SKM-1 treated with dmso at 0.1 percent for 144 hours (cell line): ENCODE measurements at regions not wholly inside any gene's neighbourhood (a gene's known extent, or its start where the extent isn't known, plus 50 kb on each side); places are given as distances from the start of the nearest gene placed in this dataset.
A peak's percentile ranks its signal among the peaks of the same experiment; 100 is the strongest.
"Not testable (repeated sequence)": the region's sequence is repeated elsewhere in the genome, so short reads cannot be mapped to it uniquely, and the experiment has no call there.

ENCODE experiments used
- DNase-seq: peaks from one replicate; lab custom pipeline; 2025; ENCODE audit not compliant: unreplicated experiment; lab: John Stamatoyannopoulos, UW

- DNase-seq, result no peak
These were observed 162.6 kb upstream of the INTU start for GRCh38 chr4:127469959-127470809.

DNA sequence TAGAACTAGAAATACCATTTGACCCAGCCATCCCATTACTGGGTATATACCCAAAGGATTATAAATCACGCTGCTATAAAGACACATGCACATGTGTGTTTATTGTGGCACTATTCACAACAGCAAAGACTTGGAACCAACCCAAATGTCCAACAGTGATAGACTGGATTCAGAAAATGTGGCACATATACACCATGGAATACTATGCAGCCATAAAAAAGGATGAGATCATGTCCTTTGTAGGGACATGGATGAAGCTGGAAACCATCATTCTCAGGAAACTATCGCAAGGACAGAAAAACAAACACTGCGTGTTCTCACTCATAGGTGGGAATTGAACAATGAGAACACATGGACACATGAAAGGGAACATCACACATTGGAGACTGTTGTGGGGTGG, 154.5 kb upstream of the INTU start:
- DNase-seq, result not testable (repeated sequence)

- peak; percentile 19 for DNase-seq
These were observed 153.6 kb upstream of the INTU start for GRCh38 chr4:127479031-127479622.

DNA sequence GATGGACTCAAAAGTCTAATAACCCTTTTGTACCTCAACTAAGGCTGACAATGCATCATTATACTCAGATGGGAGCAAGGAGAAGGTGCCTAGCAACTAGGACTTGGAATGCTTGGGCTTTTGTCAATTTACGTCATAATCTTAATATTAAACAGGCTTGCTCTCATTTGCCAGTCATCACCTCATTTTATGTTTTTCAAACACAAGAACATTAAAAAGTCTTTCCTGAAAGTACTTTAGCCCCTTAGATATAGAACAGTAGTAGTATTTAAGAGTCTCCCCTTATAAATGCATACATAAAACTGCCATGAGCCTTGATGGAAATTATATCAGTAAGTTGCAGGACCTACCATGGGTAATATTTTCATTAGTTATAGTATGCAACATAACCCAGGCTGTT, 150.7 kb upstream of the INTU start:
- DNase-seq, result no peak

GRCh38 chr4:127484117-127484516, 148.6 kb upstream of the INTU start:
- no peak for DNase-seq

DNA sequence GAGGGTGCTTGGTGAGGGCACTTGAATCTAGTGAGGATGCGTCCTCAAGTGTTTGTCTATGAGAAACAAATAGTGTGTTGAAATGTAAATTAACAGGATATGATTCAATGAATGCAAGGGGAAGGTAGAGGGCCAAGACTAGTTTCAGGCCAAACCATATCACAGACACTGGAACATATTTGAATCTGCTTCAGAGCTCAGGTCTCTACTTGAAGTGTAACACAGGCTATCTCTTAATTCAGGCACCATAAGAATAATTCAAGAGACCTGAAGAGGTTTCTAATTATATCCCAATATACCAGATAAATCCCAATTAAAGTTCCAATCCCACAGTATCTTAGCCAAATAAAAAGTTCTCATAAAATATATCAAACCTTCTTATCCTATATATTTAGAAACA, 146.5 kb upstream of the INTU start:
- DNase-seq, result no peak

DNA sequence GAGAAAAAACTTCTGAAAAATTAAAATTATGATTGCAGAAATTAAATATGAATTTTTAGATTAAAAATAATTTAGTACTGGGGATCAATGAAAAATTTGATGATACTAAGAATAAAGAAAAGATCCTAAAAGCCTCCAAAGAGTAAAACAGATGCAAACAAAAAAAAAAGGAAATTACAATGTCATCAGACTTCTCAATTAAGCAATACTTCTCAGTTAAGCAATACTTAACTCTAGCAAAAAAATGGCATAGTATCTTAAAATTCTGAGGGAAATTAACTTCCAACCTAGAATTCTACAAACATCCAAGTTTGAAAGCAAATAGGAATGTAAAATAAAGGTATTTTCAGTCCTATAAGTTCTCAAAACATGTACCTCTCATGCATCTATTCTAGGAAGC, 141.2 kb upstream of the INTU start:
- peak; percentile 53 for DNase-seq

- DNase-seq, result not testable (repeated sequence)
These were observed 135.9 kb upstream of the INTU start for GRCh38 chr4:127496875-127497274.

DNA sequence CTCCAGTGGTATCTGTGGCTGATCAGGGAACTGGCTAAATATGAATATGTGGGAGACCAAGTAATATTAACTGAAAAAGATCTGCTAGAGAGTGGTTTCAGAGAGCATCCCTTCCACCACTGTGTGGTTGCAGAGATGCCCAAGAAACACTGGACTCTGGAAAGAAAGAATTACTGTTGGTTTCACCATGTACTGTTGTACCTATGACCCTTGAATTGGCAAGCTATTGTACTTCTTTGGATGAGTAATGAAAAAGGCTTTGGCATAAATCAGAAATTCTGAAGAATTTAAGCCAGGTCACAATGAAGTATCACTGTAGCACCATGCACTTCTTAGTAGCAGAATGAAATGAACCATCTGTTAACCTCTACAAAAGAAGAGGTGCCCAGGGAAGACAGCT, 134.4 kb upstream of the INTU start:
- no peak for DNase-seq

DNA sequence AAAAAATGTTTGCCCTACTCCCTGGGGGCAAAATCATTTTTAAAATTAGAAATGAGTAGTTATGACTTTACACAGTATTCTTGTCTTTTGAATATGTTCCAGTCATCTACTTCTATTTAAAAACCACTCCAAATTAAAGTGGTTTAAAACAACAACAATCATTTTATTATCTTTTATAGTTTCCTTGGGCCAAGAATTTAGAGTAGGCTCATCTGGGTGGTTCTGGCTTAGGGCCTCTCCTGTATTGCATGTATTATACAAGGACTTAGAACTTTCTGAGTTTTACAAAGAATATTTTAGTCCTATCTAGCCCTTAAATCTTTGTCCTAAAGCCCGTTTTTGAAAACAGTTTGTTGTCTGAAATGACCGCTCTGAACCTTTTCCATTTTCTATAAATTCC, 132.5 kb upstream of the INTU start:
- no peak for DNase-seq

DNA sequence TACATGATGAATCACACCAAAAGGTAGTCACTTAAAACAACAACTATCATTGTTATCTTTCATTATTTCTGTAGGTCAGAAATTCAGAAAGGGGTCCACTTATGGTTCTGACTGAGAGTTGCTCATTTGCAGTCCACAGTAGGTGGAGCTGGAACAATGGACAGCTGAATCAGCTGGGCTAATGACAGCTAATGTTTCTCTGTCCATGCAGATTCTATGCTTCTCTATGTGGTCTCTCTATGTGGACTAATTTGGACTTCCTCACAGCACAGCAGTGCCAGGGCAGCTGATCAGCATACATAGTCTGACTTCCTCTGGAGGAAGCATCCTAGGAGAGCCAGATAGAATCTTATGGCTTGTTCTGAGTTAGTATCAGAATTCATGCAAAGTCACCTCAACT, 131.7 kb upstream of the INTU start:
- no peak for DNase-seq

GRCh38 chr4:127503111-127503510, 129.6 kb upstream of the INTU start:
- DNase-seq, result no peak

DNA sequence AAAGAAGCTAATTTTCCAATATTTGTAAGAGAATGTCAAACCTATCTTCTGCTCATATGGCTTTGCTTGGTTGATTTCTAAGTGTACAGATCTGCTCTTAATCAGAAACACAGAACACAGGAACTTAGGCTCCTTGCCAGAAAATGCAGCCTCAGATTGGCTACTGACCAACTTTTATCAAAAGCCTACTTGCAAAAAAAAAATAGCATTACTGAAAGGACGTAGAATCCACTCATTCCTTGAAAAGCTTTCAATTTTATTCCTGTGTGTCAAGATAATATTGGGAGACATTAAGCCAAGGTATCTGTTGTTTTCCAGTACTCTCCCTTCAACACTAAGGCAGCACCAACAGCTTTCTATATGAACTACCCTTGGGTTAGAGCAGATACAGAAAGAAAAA, 127.6 kb upstream of the INTU start:
- no peak for DNase-seq

DNA sequence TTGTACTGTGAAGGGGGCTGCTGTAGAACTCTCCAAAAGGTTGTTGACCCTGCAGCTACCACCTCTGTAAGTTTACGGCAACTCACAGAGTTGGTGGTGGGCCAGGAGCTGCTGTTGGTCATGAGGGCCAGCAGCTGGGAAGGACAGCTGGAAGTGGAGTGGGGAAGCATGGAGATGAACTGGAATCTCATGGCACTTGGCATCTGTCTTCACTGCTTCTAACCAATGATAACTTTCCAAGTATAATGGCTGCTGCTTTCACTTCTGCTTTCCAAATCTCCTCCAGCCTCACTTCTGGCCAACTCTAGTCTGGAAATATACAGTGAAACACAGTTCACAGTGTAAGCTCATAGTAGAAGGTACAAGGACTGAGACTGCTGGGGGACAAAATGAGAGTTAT, 126.5 kb upstream of the INTU start:
- no peak for DNase-seq

DNA sequence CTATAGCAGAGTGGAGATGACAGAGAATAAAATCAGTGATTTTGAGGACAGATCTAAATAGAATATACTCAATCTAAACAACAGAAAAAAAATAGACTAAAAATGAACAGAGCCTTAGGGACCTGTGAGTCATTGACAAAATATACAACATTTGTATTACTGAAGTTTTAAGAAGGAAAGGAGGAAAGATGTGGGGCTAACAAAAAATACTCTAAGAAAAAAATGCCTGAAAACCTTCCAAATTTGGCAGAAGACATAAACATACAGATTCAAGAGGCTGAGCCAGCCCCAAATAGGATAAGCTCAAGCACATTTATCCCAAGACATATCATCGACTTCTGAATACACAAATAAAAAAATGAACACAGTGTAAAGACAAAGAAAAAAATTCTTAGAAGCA, 123.6 kb upstream of the INTU start:
- DNase-seq, result no peak

DNA sequence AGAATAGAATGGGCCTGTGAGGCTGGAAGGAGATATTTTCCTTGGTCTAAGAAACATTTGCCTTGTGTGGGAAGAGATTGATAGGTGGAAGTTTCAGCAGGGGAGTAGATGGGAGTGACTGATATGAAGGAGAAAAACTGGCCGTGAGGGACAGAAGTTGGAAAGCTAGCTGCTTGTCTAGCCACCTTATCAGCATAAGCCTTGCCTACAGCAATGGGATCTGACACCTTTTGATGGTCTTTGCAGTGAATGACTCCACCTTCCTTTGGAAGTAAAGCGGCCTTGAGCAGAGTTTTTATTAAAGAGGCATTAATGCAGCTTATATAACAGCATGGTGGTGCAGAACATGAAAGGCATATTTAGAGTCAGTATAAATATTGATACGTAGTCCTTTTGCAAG, 120.1 kb upstream of the INTU start:
- not testable (repeated sequence) for DNase-seq

DNA sequence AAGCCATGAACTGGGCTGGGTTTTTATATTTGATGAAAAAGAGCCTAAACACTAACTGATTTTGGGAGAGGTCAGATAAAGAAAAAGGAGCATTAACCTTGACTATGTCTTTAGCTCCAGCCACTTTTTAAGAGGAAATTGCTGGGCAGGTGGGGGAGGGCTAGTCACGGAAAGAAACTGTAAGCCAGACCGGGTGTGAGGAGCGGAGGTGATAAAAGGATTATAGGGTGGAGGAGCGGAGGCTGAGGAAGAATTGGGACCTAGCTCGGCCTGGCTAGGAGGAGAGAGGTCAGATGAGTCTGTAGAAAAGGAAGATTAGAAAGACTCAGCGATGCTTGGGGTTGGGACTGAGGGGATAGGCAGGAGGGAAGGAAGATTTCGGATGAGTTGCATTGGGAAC, 117.5 kb upstream of the INTU start:
- not testable (repeated sequence) for DNase-seq

- no peak for DNase-seq
These were observed 114.7 kb upstream of the INTU start for GRCh38 chr4:127518046-127518445.

DNA sequence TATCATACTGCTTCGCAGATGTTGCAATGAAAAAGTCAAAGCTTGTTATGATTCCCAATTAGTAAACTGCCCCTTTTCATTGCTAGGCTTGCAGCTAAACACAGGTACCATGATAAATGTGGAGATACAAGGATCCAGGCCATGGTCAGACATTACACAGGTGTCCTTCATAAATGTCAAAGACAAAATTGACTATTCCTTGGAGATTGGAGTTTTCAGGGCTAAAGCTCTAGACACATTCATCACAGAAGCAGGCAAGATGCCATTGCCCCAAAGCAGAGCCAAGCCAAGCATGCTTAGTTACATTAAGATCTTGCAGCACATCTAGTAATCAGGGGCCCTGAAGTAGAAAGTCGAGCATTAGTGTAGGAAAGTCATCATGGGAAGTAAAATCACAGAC, 111.3 kb upstream of the INTU start:
- DNase-seq, result no peak

- no peak for DNase-seq
These were observed 109.4 kb upstream of the INTU start for GRCh38 chr4:127523369-127523768.

GRCh38 chr4:127525608-127526007, 107.1 kb upstream of the INTU start:
- DNase-seq, result no peak

DNA sequence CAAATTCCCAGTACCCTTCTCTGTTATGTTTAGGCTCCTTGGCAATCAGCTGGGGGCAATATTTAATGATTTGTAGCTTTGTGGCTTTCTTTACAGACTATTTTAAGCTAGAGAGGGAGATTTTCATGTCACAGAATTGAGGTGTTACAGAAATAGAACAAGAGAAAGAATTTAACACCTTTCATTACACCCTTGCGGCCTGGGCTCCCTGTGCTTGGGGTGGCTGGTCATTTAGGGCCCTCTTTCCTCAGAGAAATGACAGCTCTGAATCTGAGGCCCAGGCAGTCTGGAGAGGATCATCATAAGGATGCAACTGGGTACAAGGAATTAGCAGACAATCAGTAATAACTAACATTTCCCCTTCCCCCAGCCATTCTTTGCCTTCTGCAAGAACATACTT, 104.5 kb upstream of the INTU start:
- no peak for DNase-seq

GRCh38 chr4:127529879-127530278, 102.9 kb upstream of the INTU start:
- peak; percentile 74 for DNase-seq
